Endothelial cell (in vitro differentiated cells): ENCODE measurements at regions not wholly inside any gene's neighbourhood (a gene's known extent, or its start where the extent isn't known, plus 50 kb on each side); places are given as distances from the start of the nearest gene placed in this dataset.

Source experiments
- DNase-seq: peaks from one replicate; pipeline ENCODE4 v3.0.0; 2021; ENCODE audit warnings: low spot score
- H3K27ac Mint-ChIP-seq: one replicate; pipeline ENCODE4 v1.8.0; 2021; ENCODE audit warnings: mixed read lengths, inconsistent platforms; ENCODE audit not compliant: unreplicated experiment
- H3K27me3 Mint-ChIP-seq: one replicate; pipeline ENCODE4 v1.8.0; 2021; ENCODE audit warnings: mild to moderate bottlenecking, moderate library complexity, mixed read lengths, inconsistent platforms; ENCODE audit not compliant: unreplicated experiment
- H3K36me3 Mint-ChIP-seq: one replicate; pipeline ENCODE4 v1.8.0; 2021; ENCODE audit warnings: mild to moderate bottlenecking, low read depth, mixed read lengths, inconsistent platforms; ENCODE audit not compliant: unreplicated experiment
- H3K4me1 Mint-ChIP-seq: one replicate; pipeline ENCODE4 v1.8.0; 2021; ENCODE audit warnings: mild to moderate bottlenecking, mixed read lengths, inconsistent platforms; ENCODE audit not compliant: unreplicated experiment
- H3K4me3 Mint-ChIP-seq: one replicate; pipeline ENCODE4 v1.8.0; 2021; ENCODE audit warnings: mild to moderate bottlenecking, mixed read lengths, inconsistent platforms; ENCODE audit not compliant: unreplicated experiment
- H3K9me3 Mint-ChIP-seq: one replicate; pipeline ENCODE4 v1.8.0; 2021; ENCODE audit warnings: mixed read lengths, inconsistent platforms; ENCODE audit not compliant: unreplicated experiment
- CTCF ChIP-seq: fragments of 200-600 bp; sonication (generic); IDR thresholded peaks from one replicate; pipeline ENCODE4 v1.5.0; 2021; ENCODE audit warnings: antibody characterized with exemption; ENCODE audit not compliant: unreplicated experiment

- TF ChIP-seq CTCF = no peak
These were observed 1092.8 kb downstream of the TMTC2 start for GRCh38 chr12:83779526-83779925.

GRCh38 chr12:83769151-83769550 is 1082.4 kb downstream of the TMTC2 start:
- no peak for DNase-seq
- H3K4me1 Mint-ChIP-seq = peaks cover 10% of the 10 kb centered on the region
- peaks cover 3% of the 10 kb centered on the region for H3K9me3 Mint-ChIP-seq
- no peak overlapping the region for H3K4me3 Mint-ChIP-seq
- no peak for TF ChIP-seq CTCF
- H3K36me3 Mint-ChIP-seq = no peaks in the 10 kb centered on the region
- H3K27ac Mint-ChIP-seq = no peak overlapping the region
- no peaks in the 10 kb centered on the region for H3K27me3 Mint-ChIP-seq

More at GRCh38 chr12:83779526-83779925, 1092.8 kb downstream of the TMTC2 start:
- no peak overlapping the region for H3K4me3 Mint-ChIP-seq
- H3K27me3 Mint-ChIP-seq = peaks cover 1% of the 10 kb centered on the region
- H3K9me3 Mint-ChIP-seq = no peaks in the 10 kb centered on the region
- H3K36me3 Mint-ChIP-seq = no peaks in the 10 kb centered on the region
- H3K27ac Mint-ChIP-seq = no peak overlapping the region
- no peaks in the 10 kb centered on the region for H3K4me1 Mint-ChIP-seq
- no peak for DNase-seq

GRCh38 chr12:83767723-83768122 is 1081.0 kb downstream of the TMTC2 start:
- Mint-ChIP-seq H3K9me3 (peaks cover 14% of the 10 kb centered on the region), H3K27ac (no peak overlapping the region), H3K27me3 (no peaks in the 10 kb centered on the region), H3K36me3 (peaks cover 6% of the 10 kb centered on the region), H3K4me3 (no peak overlapping the region), H3K4me1 (peaks cover 10% of the 10 kb centered on the region)
- no peak for TF ChIP-seq CTCF
- no peak for DNase-seq

- no peak for DNase-seq
- H3K4me1 Mint-ChIP-seq = peaks cover 3% of the 10 kb centered on the region
- peaks cover 12% of the 10 kb centered on the region for H3K9me3 Mint-ChIP-seq
- no peak overlapping the region for H3K4me3 Mint-ChIP-seq
- peaks cover 3% of the 10 kb centered on the region for H3K27me3 Mint-ChIP-seq
- peaks cover 7% of the 10 kb centered on the region for H3K36me3 Mint-ChIP-seq
- H3K27ac Mint-ChIP-seq = no peak overlapping the region
- TF ChIP-seq CTCF = no peak
These were observed 1076.7 kb downstream of the TMTC2 start for GRCh38 chr12:83763425-83763824.

- Mint-ChIP-seq H3K4me1 (no peaks in the 10 kb centered on the region), H3K4me3 (no peak overlapping the region), H3K36me3 (peaks cover 7% of the 10 kb centered on the region), H3K9me3 (peaks cover 12% of the 10 kb centered on the region), H3K27ac (no peak overlapping the region), H3K27me3 (peaks cover 3% of the 10 kb centered on the region)
- DNase-seq = no peak
- no peak for TF ChIP-seq CTCF
These were observed 1073.2 kb downstream of the TMTC2 start for GRCh38 chr12:83759906-83760305.
